B cell (primary cell): ENCODE measurements at regions not wholly inside any gene's neighbourhood (a gene's known extent, or its start where the extent isn't known, plus 50 kb on each side); places are given as distances from the start of the nearest gene placed in this dataset.
"Not testable (repeated sequence)": the region's sequence is repeated elsewhere in the genome, so short reads cannot be mapped to it uniquely, and the experiment has no call there.

Experiments used
- ATAC-seq: fragments of 200-7000 bp; cut with Tn5 transposase; one replicate; pipeline ENCODE4 v1.10.0; 2021; ENCODE audit warnings: low read depth, mild to moderate bottlenecking, moderate number of reproducible peaks, moderate library complexity
- CTCF ChIA-PET: fragments of 350-600 bp; sonication (Branson Sonifier 250); formaldehyde crosslinking; loops from one replicate; lab custom pipeline; 2021; ENCODE audit warnings: antibody characterized with exemption, inconsistent platforms; lab: Charles Lee
- POLR2A ChIA-PET: fragments of 350-600 bp; sonication (Branson Sonifier 250); formaldehyde crosslinking; loops from one replicate; lab custom pipeline; 2021; ENCODE audit warnings: antibody characterized with exemption; lab: Charles Lee
- DNase-seq: peaks from one replicate; pipeline ENCODE4 v3.0.0; 2013
- H2AFZ ChIP-seq: 2 replicates; pipeline ENCODE4 v1.6.1; 2012; ENCODE audit warnings: mild to moderate bottlenecking, low read depth, low read length; ENCODE audit not compliant: insufficient read depth, poor library complexity, severe bottlenecking
- H3K27ac ChIP-seq, 2 donors: 1 replicate in 1 of 2; 2 replicates in 1 of 2; pipeline ENCODE4 v1.5.1; 2012 to 2013; ENCODE audit warnings: low read length in 2 of 2, mild to moderate bottlenecking in 2 of 2, moderate library complexity in 1 of 2
- H3K27me3 ChIP-seq, 4 experiments: fragments of 200-600 bp in 1 of 4; sonication (generic) in 1 of 4; replicated peaks in 1 of 4; 1 replicate in 2 of 4; 2 replicates in 2 of 4; pipeline versions ENCODE4 v1.6.1 to v1.7.0; 2013 to 2016; ENCODE audit warnings: low read length in 3 of 4, mild to moderate bottlenecking in 2 of 4, mixed read lengths in 1 of 4, moderate library complexity in 1 of 4; ENCODE audit not compliant: insufficient read depth in 4 of 4, control insufficient read depth in 3 of 4; ENCODE audit errors: control extremely low read depth in 1 of 4
- H3K36me3 ChIP-seq, 2 experiments: replicated peaks in 1 of 2; 1 replicate in 1 of 2; 2 replicates in 1 of 2; pipeline versions ENCODE4 v1.6.1 to v1.7.1; 2013; ENCODE audit warnings: low read length in 1 of 2; ENCODE audit not compliant: insufficient read depth in 2 of 2, control insufficient read depth in 1 of 2; ENCODE audit errors: control extremely low read depth in 1 of 2, extremely low read depth in 1 of 2
- H3K4me1 ChIP-seq, 2 donors: fragments of 200-600 bp in 1 of 2; sonication (generic) in 1 of 2; 1 replicate in 1 of 2; 2 replicates in 1 of 2; pipeline versions ENCODE4 v1.5.1 to v1.6.1; 2013 to 2017; ENCODE audit warnings: low read length in 2 of 2; ENCODE audit not compliant: control insufficient read depth in 2 of 2, insufficient read depth in 2 of 2
- H3K4me2 ChIP-seq: replicated peaks from 2 replicates; pipeline ENCODE3; 2012; ENCODE audit warnings: mild to moderate bottlenecking, low read depth, low read length; ENCODE audit not compliant: poor library complexity, severe bottlenecking
- H3K4me3 ChIP-seq, 5 experiments: fragments of 200-600 bp in 1 of 5; sonication (generic) in 1 of 5; 1 replicate in 3 of 5; 2 replicates in 2 of 5; pipeline versions ENCODE4 v1.5.1 to v1.7.0; 2011 to 2016; ENCODE audit warnings: low read length in 4 of 5, mild to moderate bottlenecking in 4 of 5, low read depth in 2 of 5, control low read depth in 1 of 5, moderate library complexity in 1 of 5; ENCODE audit not compliant: insufficient read depth in 1 of 5; ENCODE audit errors: control extremely low read depth in 1 of 5, extremely low read depth in 1 of 5
- H3K79me2 ChIP-seq: fragments of 200-600 bp; sonication (generic); one replicate; pipeline ENCODE4 v1.6.0; 2016; ENCODE audit warnings: low read length; ENCODE audit not compliant: control insufficient read depth, insufficient read depth
- H3K9ac ChIP-seq: fragments of 200-600 bp; sonication (generic); 2 replicates; pipeline ENCODE4 v1.6.1; 2017; ENCODE audit warnings: mild to moderate bottlenecking, low read length, moderate library complexity
- H3K9me3 ChIP-seq, 3 donors: one replicate each; pipeline versions ENCODE4 v1.6.1 to v1.7.1; 2013; ENCODE audit warnings: low read length in 2 of 3; ENCODE audit not compliant: control insufficient read depth in 2 of 3, insufficient read depth in 1 of 3; ENCODE audit errors: control extremely low read depth in 1 of 3
- H4K20me1 ChIP-seq: 2 replicates; pipeline ENCODE4 v1.6.0; 2012; ENCODE audit warnings: mild to moderate bottlenecking, low read length; ENCODE audit not compliant: insufficient read depth, control insufficient read depth, poor library complexity, severe bottlenecking
- H3K27ac Mint-ChIP-seq: one replicate; pipeline ENCODE4 v1.8.0; 2021; ENCODE audit warnings: mixed read lengths
- H3K27me3 Mint-ChIP-seq: one replicate; pipeline ENCODE4 v1.8.0; 2021; ENCODE audit warnings: mixed read lengths
- H3K4me1 Mint-ChIP-seq: one replicate; pipeline ENCODE4 v1.8.0; 2021; ENCODE audit warnings: mixed read lengths
- H3K4me3 Mint-ChIP-seq: one replicate; pipeline ENCODE4 v1.8.0; 2021; ENCODE audit warnings: mixed read lengths
- H3K9me3 Mint-ChIP-seq: one replicate; pipeline ENCODE4 v1.8.0; 2022; ENCODE audit warnings: mixed read lengths; ENCODE audit not compliant: insufficient read depth
- EZH2 ChIP-seq: IDR thresholded peaks from 2 replicates; pipeline ENCODE4 v1.6.1; 2012; ENCODE audit warnings: borderline replicate concordance, low read depth, mild to moderate bottlenecking, moderate library complexity, low read length; ENCODE audit not compliant: insufficient read depth, poor library complexity, severe bottlenecking
- WGBS: methylation state at CpG from one replicate; pipeline ENCODE4 v1.1.5; 2013; ENCODE audit warnings: missing lambda C conversion rate; ENCODE audit not compliant: insufficient coverage; 5-methylcytosine and 5-hydroxymethylcytosine counted together
- intact Hi-C: fragments of 100-400 bp; cut with micrococcal nuclease; formaldehyde crosslinking; loops from one replicate; pipeline ENCODE4 v1.10.0; 2022
- TF ChIP-seq, protein P1 (sequence below): fragments of 200-600 bp; IDR thresholded peaks from one replicate; pipeline ENCODE4 v1.8.0; 2022; ENCODE audit warnings: antibody characterized with exemption, mild to moderate bottlenecking

DNA sequence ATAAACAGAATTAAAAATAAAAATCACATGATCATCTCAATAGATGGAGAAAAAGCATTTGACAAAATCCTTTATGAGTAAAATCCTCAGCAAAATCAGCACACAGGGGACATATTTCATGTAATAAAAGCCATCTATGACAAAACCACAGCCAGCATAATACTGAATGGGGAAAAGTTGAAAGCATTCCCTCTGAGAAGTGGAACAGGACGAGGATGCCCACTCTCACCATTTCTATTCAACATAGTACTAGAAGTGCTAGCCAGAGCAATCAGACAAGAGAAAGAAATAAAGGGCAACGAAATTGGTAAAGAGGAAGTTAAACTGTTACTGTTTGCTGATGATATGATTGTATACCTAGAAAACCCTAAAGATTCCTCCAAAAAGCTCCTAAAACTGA is 80.5 kb downstream of the TMEM212 start:
- H3K79me2 ChIP-seq, H2AFZ ChIP-seq, CTCF ChIA-PET, H3K4me1 ChIP-seq, H3K4me2 ChIP-seq, H3K4me1 Mint-ChIP-seq, H3K4me3 ChIP-seq, H4K20me1 ChIP-seq, POLR2A ChIA-PET, H3K27ac Mint-ChIP-seq, H3K9me3 ChIP-seq, H3K27ac ChIP-seq, intact Hi-C loops, H3K36me3 ChIP-seq, ATAC-seq, H3K27me3 Mint-ChIP-seq, DNase-seq, H3K4me3 Mint-ChIP-seq, H3K9me3 Mint-ChIP-seq, H3K27me3 ChIP-seq, H3K9ac ChIP-seq: not testable (repeated sequence)
- WGBS, result no CpG with 5 or more reads among the region's 2 CpGs

DNA sequence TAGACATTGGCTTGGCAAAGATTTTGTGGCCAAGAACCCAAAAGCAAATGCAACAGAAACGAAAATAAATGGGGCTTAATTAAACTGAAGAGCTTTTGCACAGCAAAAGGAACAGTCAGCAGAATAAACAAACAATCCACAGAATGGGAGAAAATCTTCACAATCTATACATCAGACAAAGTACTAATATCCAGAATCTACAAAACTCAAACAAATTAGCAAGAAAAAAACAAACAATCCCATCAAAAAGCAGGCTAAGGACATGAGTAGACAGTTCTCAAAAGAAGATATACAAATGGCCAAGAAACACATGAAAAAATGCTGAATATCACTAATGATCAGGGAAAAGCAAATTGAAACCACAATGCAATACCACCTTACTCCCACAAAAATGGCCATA is 81.7 kb downstream of the TMEM212 start:
- H3K4me1 ChIP-seq, POLR2A ChIA-PET, H3K9me3 Mint-ChIP-seq, DNase-seq, intact Hi-C loops, H3K9ac ChIP-seq, H3K27ac Mint-ChIP-seq, ATAC-seq, H3K27me3 Mint-ChIP-seq, H3K9me3 ChIP-seq, H2AFZ ChIP-seq, H3K4me3 ChIP-seq, H3K4me1 Mint-ChIP-seq, H3K4me2 ChIP-seq, H3K36me3 ChIP-seq, H3K4me3 Mint-ChIP-seq, H3K27me3 ChIP-seq, H3K79me2 ChIP-seq, H4K20me1 ChIP-seq, CTCF ChIA-PET, H3K27ac ChIP-seq: not testable (repeated sequence)
- WGBS, result no CpG with 5 or more reads among the region's 1 CpG

DNA sequence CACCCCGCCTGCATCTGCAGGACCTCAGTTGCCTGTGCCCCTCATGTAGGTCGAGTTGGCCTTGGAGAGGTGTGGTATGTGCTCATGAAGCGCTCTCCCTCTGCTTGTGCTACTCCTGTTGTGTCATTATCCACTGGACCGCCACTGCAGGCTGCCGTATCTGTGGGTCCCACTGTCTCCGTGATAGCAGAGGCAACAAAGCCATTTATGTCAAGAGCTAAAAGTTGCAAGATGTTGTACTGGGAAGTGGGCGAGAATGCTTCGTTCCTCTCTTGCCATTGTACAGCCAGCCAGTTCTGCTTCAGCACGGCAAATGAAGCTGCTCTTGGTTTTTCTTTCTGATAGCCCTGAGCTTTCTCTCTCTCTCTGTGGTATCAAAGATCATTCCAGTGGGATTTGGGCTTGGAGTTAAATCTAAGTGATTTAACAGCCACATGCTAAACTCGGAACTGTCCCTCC is 89.0 kb downstream of the TMEM212 start:
- no peaks in the 10 kb centered on the region for H3K36me3 ChIP-seq
- ATAC-seq, result no peak
- H3K4me1 ChIP-seq, result no peaks in the 10 kb centered on the region
- TF ChIP-seq, protein P1, sequence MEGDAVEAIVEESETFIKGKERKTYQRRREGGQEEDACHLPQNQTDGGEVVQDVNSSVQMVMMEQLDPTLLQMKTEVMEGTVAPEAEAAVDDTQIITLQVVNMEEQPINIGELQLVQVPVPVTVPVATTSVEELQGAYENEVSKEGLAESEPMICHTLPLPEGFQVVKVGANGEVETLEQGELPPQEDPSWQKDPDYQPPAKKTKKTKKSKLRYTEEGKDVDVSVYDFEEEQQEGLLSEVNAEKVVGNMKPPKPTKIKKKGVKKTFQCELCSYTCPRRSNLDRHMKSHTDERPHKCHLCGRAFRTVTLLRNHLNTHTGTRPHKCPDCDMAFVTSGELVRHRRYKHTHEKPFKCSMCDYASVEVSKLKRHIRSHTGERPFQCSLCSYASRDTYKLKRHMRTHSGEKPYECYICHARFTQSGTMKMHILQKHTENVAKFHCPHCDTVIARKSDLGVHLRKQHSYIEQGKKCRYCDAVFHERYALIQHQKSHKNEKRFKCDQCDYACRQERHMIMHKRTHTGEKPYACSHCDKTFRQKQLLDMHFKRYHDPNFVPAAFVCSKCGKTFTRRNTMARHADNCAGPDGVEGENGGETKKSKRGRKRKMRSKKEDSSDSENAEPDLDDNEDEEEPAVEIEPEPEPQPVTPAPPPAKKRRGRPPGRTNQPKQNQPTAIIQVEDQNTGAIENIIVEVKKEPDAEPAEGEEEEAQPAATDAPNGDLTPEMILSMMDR, result no peak
- no peak for TF ChIP-seq EZH2
- DNase-seq, result no peak
- Mint-ChIP-seq H3K4me1 (no peaks in the 10 kb centered on the region), H3K27ac (no peak overlapping the region), H3K27me3 (peaks cover 6% of the 10 kb centered on the region), H3K9me3 (no peaks in the 10 kb centered on the region), H3K4me3 (no peak overlapping the region)
- no peak overlapping the region for H2AFZ ChIP-seq
- H3K9me3 ChIP-seq, result peaks cover 0 to 1% (median 0%) of the 10 kb centered on the region in 3 donors
- 100% methylated on average over 3 of the region's 10 CpGs for WGBS
- H3K27me3 ChIP-seq, result no peaks in the 10 kb centered on the region
- POLR2A ChIA-PET, result no interaction called here
- no peak overlapping the region for H3K4me3 ChIP-seq
- no peak overlapping the region for H3K9ac ChIP-seq
- no peak overlapping the region for H3K4me2 ChIP-seq
- H4K20me1 ChIP-seq, result no peaks in the 10 kb centered on the region
- no peak overlapping the region for H3K27ac ChIP-seq
- no peaks in the 10 kb centered on the region for H3K79me2 ChIP-seq
- CTCF ChIA-PET, result no interaction called here
- intact Hi-C loops, result no loop called here
